HEK293 (cell line): ENCODE measurements at regions not wholly inside any gene's neighbourhood (a gene's known extent, or its start where the extent isn't known, plus 50 kb on each side); places are given as distances from the start of the nearest gene placed in this dataset.

Experiments
- CTCF ChIA-PET: fragments of 350-600 bp; formaldehyde crosslinking; extraction: SDS; loops from one replicate; lab custom pipeline; 2021; ENCODE audit warnings: antibody characterized with exemption; lab: Yijun Ruan, JAX
- POLR2A ChIA-PET: fragments of 300-600 bp; formaldehyde crosslinking; extraction: SDS; loops from one replicate; lab custom pipeline; 2020; ENCODE audit warnings: antibody characterized with exemption, inconsistent platforms; lab: Yijun Ruan, JAX
- H3K27ac ChIP-seq: fragments of 200-500 bp; sonication (Bioruptor generic); 2 replicates; pipeline ENCODE4 v1.5.1; 2014; ENCODE audit warnings: low read depth, low read length, control low read depth, inconsistent platforms; ENCODE audit errors: extremely low read depth
- H3K36me3 ChIP-seq, 2 experiments: fragments of 200-500 bp in 1 of 2; sonication (Bioruptor generic) in 1 of 2; 1 replicate in 1 of 2; 2 replicates in 1 of 2; pipeline ENCODE4 v1.5.1; 2014 to 2017; ENCODE audit warnings: inconsistent platforms in 2 of 2, low read length in 2 of 2; ENCODE audit not compliant: control insufficient read depth in 2 of 2, insufficient read depth in 1 of 2
- H3K4me1 ChIP-seq: fragments of 200-500 bp; sonication (Bioruptor generic); 2 replicates; pipeline ENCODE4 v1.5.1; 2014; ENCODE audit warnings: mild to moderate bottlenecking, low read length, inconsistent platforms; ENCODE audit not compliant: control insufficient read depth, insufficient read depth
- H3K4me3 ChIP-seq: 2 replicates; pipeline ENCODE4 v1.5.1; 2011; ENCODE audit warnings: low read depth, mild to moderate bottlenecking, control low read depth, low read length, moderate library complexity
- H3K9me3 ChIP-seq: fragments of 200-500 bp; sonication (Bioruptor generic); 2 replicates; pipeline ENCODE4 v1.5.1; 2014; ENCODE audit warnings: low read depth, low read length, inconsistent platforms; ENCODE audit not compliant: control insufficient read depth, insufficient read depth
- HOXC10 ChIP-seq: sonication (generic); formaldehyde crosslinking; IDR thresholded peaks from 2 replicates; pipeline ENCODE4 v1.8.1; 2023; ENCODE audit warnings: mild to moderate bottlenecking, missing genetic modification reagents
- SP2 ChIP-seq: fragments of 450-650 bp; formaldehyde crosslinking; IDR thresholded peaks from 2 replicates; pipeline ENCODE4 v1.5.1; 2016; ENCODE audit warnings: missing biosample characterization, missing genetic modification characterization
- WT1 ChIP-seq: fragments of 450-650 bp; formaldehyde crosslinking; IDR thresholded peaks from 2 replicates; pipeline ENCODE4 v1.5.1; 2016; ENCODE audit warnings: missing biosample characterization, missing genetic modification characterization
- ZFHX2 ChIP-seq: fragments of 450-650 bp; formaldehyde crosslinking; conservative IDR thresholded peaks from 2 replicates; pipeline ENCODE4 v1.5.1; 2016; ENCODE audit warnings: missing biosample characterization, missing genetic modification characterization
- ZNF10 ChIP-seq: fragments of 450-650 bp; formaldehyde crosslinking; IDR thresholded peaks from 2 replicates; pipeline ENCODE4 v1.5.1; 2017; ENCODE audit warnings: missing biosample characterization, missing genetic modification characterization
- ZNF121 ChIP-seq: fragments of 450-650 bp; formaldehyde crosslinking; IDR thresholded peaks from 2 replicates; pipeline ENCODE4 v1.5.1; 2016; ENCODE audit warnings: missing biosample characterization, missing genetic modification characterization
- ZNF214 ChIP-seq: fragments of 450-650 bp; formaldehyde crosslinking; IDR thresholded peaks from 2 replicates; pipeline ENCODE4 v1.5.1; 2017; ENCODE audit warnings: missing biosample characterization, mild to moderate bottlenecking, missing genetic modification characterization, borderline replicate concordance
- ZNF23 ChIP-seq: fragments of 450-650 bp; formaldehyde crosslinking; IDR thresholded peaks from 2 replicates; pipeline ENCODE4 v1.5.1; 2016; ENCODE audit warnings: missing biosample characterization, missing genetic modification characterization, borderline replicate concordance
- ZNF266 ChIP-seq: fragments of 450-650 bp; formaldehyde crosslinking; IDR thresholded peaks from 2 replicates; pipeline ENCODE4 v1.5.1; 2016; ENCODE audit warnings: missing biosample characterization, missing genetic modification characterization, low read depth
- ZNF335 ChIP-seq: fragments of 450-650 bp; formaldehyde crosslinking; conservative IDR thresholded peaks from 2 replicates; pipeline ENCODE4 v1.5.1; 2016; ENCODE audit warnings: missing biosample characterization, missing genetic modification characterization
- ZNF404 ChIP-seq: fragments of 450-650 bp; formaldehyde crosslinking; IDR thresholded peaks from 2 replicates; pipeline ENCODE4 v1.5.1; 2017; ENCODE audit warnings: missing biosample characterization, missing genetic modification characterization
- ZNF473 ChIP-seq: fragments of 450-650 bp; formaldehyde crosslinking; IDR thresholded peaks from 2 replicates; pipeline ENCODE4 v1.5.1; 2017; ENCODE audit warnings: missing biosample characterization, missing genetic modification characterization
- ZNF501 ChIP-seq: fragments of 450-650 bp; formaldehyde crosslinking; IDR thresholded peaks from 2 replicates; pipeline ENCODE4 v1.5.1; 2016; ENCODE audit warnings: missing biosample characterization, missing genetic modification characterization
- ZNF510 ChIP-seq: fragments of 450-650 bp; formaldehyde crosslinking; IDR thresholded peaks from 2 replicates; pipeline ENCODE4 v1.5.1; 2018; ENCODE audit warnings: mild to moderate bottlenecking, missing genetic modification characterization, missing biosample characterization; ENCODE audit not compliant: insufficient replicate concordance
- ZNF560 ChIP-seq: fragments of 450-650 bp; formaldehyde crosslinking; IDR thresholded peaks from 2 replicates; pipeline ENCODE4 v1.5.1; 2017; ENCODE audit warnings: missing biosample characterization, missing genetic modification characterization, borderline replicate concordance
- ZNF654 ChIP-seq: fragments of 450-650 bp; formaldehyde crosslinking; IDR thresholded peaks from 2 replicates; pipeline ENCODE4 v1.5.1; 2016; ENCODE audit warnings: low read depth, missing biosample characterization, missing genetic modification characterization
- ZNF701 ChIP-seq: fragments of 450-650 bp; formaldehyde crosslinking; IDR thresholded peaks from 2 replicates; pipeline ENCODE4 v1.5.1; 2016; ENCODE audit warnings: missing biosample characterization, missing genetic modification characterization
- ZNF747 ChIP-seq: fragments of 450-650 bp; formaldehyde crosslinking; IDR thresholded peaks from 2 replicates; pipeline ENCODE4 v1.5.1; 2016; ENCODE audit warnings: missing biosample characterization, missing genetic modification characterization
- TF ChIP-seq, protein P1 (sequence below): fragments of 450-650 bp; formaldehyde crosslinking; IDR thresholded peaks from 2 replicates; pipeline ENCODE4 v1.5.1; 2017; ENCODE audit warnings: missing biosample characterization, missing genetic modification characterization
- TF ChIP-seq, protein P2 (sequence below): fragments of 450-650 bp; formaldehyde crosslinking; IDR thresholded peaks from 2 replicates; pipeline ENCODE4 v1.5.1; 2016; ENCODE audit warnings: missing biosample characterization, missing genetic modification characterization, borderline replicate concordance
- TF ChIP-seq, protein P3 (sequence below): fragments of 450-650 bp; formaldehyde crosslinking; IDR thresholded peaks from 2 replicates; pipeline ENCODE4 v1.5.1; 2016; ENCODE audit warnings: missing biosample characterization, missing genetic modification characterization, low read depth
- TF ChIP-seq, protein P4 (sequence below): fragments of 450-650 bp; formaldehyde crosslinking; IDR thresholded peaks from 2 replicates; pipeline ENCODE4 v1.5.1; 2016; ENCODE audit warnings: missing biosample characterization, missing genetic modification characterization
- TF ChIP-seq, protein P5 (sequence below): fragments of 450-650 bp; formaldehyde crosslinking; IDR thresholded peaks from 2 replicates; pipeline ENCODE4 v1.5.1; 2016; ENCODE audit warnings: missing biosample characterization, missing genetic modification characterization

DNA sequence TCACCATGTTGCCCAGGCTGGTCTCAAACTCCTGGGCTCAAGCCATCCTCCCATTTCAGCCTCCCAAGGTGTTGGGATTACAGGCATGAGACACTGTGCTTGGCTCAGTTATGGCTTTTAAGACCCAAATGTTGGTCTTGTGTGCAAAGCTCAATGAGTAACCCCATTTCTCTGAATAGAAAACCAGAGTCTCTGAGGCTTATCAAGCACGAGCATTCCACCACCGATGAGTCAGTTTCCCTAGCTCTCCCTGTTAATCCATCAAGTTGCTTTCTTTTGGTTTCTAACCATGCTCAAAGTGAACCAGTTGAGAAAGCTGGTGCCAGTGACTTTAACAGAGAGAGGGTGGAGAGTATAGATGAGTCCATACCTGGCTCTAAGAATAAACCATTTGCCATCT, 350.9 kb upstream of the ADGRL2 start:
- Histone ChIP-seq H3K4me1 (no peaks in the 10 kb centered on the region), H3K36me3 (no peaks in the 10 kb centered on the region), H3K4me3 (no peak overlapping the region), H3K9me3 (no peaks in the 10 kb centered on the region), H3K27ac (no peak overlapping the region)
- TF ChIP-seq ZNF510 (no peak), ZNF560 (tag by site-specific recombination) (no peak), ZNF335 (no peak), ZNF654 (tag by site-specific recombination) (no peak), WT1 (tag by site-specific recombination) (no peak), HOXC10 (no peak), ZNF747 (tag by site-specific recombination) (no peak), ZNF266 (tag by site-specific recombination) (no peak), ZNF10 (no peak), ZNF701 (no peak), ZNF404 (tag by site-specific recombination) (no peak), ZFHX2 (tag by site-specific recombination) (no peak), ZNF214 (tag by site-specific recombination) (no peak), ZNF23 (tag by site-specific recombination) (no peak), SP2 (tag by site-specific recombination) (no peak)
- TF ChIP-seq, protein P1, sequence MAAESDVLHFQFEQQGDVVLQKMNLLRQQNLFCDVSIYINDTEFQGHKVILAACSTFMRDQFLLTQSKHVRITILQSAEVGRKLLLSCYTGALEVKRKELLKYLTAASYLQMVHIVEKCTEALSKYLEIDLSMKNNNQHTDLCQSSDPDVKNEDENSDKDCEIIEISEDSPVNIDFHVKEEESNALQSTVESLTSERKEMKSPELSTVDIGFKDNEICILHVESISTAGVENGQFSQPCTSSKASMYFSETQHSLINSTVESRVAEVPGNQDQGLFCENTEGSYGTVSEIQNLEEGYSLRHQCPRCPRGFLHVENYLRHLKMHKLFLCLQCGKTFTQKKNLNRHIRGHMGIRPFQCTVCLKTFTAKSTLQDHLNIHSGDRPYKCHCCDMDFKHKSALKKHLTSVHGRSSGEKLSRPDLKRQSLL (tag by site-specific recombination) = no peak
- TF ChIP-seq, protein P2, sequence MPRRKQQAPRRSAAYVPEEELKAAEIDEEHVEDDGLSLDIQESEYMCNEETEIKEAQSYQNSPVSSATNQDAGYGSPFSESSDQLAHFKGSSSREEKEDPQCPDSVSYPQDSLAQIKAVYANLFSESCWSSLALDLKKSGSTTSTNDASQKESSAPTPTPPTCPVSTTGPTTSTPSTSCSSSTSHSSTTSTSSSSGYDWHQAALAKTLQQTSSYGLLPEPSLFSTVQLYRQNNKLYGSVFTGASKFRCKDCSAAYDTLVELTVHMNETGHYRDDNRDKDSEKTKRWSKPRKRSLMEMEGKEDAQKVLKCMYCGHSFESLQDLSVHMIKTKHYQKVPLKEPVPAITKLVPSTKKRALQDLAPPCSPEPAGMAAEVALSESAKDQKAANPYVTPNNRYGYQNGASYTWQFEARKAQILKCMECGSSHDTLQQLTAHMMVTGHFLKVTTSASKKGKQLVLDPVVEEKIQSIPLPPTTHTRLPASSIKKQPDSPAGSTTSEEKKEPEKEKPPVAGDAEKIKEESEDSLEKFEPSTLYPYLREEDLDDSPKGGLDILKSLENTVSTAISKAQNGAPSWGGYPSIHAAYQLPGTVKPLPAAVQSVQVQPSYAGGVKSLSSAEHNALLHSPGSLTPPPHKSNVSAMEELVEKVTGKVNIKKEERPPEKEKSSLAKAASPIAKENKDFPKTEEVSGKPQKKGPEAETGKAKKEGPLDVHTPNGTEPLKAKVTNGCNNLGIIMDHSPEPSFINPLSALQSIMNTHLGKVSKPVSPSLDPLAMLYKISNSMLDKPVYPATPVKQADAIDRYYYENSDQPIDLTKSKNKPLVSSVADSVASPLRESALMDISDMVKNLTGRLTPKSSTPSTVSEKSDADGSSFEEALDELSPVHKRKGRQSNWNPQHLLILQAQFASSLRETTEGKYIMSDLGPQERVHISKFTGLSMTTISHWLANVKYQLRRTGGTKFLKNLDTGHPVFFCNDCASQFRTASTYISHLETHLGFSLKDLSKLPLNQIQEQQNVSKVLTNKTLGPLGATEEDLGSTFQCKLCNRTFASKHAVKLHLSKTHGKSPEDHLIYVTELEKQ (tag by site-specific recombination) = no peak
- TF ChIP-seq, protein P3, sequence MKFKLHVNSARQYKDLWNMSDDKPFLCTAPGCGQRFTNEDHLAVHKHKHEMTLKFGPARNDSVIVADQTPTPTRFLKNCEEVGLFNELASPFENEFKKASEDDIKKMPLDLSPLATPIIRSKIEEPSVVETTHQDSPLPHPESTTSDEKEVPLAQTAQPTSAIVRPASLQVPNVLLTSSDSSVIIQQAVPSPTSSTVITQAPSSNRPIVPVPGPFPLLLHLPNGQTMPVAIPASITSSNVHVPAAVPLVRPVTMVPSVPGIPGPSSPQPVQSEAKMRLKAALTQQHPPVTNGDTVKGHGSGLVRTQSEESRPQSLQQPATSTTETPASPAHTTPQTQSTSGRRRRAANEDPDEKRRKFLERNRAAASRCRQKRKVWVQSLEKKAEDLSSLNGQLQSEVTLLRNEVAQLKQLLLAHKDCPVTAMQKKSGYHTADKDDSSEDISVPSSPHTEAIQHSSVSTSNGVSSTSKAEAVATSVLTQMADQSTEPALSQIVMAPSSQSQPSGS = no peak
- ChIA-PET CTCF (no interaction called here), POLR2A (no interaction called here)

DNA sequence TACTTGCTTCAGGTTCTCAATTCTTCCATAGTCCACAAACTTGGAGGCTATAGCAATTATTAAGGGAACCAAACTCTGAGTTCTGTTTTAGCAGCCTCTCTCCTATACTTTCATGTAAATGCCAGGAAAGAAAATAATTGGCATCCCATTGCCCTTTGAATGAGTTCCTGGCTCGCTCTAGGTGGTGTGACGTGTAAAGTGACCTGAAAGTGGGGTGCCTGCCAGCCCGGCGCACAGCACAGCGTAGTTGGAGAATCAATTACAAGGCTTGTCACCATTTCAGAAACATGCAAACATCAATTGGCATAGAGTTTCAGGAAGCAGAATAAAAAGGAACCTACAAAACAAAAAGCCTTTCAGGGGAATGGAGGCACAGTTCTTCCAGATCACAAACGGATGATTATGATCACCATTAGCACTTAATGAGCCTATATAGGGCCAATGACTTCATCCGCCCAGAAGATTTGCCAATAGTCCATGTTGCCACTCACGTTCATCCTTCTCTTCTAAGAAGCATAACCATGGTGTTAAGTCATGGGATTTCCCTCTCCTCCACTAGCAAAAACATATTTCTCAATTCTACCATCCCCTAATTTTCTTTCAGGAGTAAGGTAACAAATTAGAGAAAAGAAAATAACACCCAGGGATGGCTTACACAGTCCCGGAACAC, 354.6 kb upstream of the ADGRL2 start:
- no peak overlapping the region for H3K4me3 ChIP-seq
- TF ChIP-seq ZNF121 (tag by site-specific recombination) (no peak), ZNF473 (tag by site-specific recombination) (no peak), ZNF501 (tag by site-specific recombination) (no peak)
- TF ChIP-seq, protein P4, sequence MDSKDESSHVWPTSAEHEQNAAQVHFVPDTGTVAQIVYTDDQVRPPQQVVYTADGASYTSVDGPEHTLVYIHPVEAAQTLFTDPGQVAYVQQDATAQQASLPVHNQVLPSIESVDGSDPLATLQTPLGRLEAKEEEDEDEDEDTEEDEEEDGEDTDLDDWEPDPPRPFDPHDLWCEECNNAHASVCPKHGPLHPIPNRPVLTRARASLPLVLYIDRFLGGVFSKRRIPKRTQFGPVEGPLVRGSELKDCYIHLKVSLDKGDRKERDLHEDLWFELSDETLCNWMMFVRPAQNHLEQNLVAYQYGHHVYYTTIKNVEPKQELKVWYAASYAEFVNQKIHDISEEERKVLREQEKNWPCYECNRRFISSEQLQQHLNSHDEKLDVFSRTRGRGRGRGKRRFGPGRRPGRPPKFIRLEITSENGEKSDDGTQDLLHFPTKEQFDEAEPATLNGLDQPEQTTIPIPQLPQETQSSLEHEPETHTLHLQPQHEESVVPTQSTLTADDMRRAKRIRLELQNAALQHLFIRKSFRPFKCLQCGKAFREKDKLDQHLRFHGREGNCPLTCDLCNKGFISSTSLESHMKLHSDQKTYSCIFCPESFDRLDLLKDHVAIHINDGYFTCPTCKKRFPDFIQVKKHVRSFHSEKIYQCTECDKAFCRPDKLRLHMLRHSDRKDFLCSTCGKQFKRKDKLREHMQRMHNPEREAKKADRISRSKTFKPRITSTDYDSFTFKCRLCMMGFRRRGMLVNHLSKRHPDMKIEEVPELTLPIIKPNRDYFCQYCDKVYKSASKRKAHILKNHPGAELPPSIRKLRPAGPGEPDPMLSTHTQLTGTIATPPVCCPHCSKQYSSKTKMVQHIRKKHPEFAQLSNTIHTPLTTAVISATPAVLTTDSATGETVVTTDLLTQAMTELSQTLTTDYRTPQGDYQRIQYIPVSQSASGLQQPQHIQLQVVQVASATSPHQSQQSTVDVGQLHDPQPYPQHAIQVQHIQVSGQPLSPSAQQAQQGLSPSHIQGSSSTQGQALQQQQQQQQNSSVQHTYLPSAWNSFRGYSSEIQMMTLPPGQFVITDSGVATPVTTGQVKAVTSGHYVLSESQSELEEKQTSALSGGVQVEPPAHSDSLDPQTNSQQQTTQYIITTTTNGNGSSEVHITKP = no peak
- TF ChIP-seq, protein P5, sequence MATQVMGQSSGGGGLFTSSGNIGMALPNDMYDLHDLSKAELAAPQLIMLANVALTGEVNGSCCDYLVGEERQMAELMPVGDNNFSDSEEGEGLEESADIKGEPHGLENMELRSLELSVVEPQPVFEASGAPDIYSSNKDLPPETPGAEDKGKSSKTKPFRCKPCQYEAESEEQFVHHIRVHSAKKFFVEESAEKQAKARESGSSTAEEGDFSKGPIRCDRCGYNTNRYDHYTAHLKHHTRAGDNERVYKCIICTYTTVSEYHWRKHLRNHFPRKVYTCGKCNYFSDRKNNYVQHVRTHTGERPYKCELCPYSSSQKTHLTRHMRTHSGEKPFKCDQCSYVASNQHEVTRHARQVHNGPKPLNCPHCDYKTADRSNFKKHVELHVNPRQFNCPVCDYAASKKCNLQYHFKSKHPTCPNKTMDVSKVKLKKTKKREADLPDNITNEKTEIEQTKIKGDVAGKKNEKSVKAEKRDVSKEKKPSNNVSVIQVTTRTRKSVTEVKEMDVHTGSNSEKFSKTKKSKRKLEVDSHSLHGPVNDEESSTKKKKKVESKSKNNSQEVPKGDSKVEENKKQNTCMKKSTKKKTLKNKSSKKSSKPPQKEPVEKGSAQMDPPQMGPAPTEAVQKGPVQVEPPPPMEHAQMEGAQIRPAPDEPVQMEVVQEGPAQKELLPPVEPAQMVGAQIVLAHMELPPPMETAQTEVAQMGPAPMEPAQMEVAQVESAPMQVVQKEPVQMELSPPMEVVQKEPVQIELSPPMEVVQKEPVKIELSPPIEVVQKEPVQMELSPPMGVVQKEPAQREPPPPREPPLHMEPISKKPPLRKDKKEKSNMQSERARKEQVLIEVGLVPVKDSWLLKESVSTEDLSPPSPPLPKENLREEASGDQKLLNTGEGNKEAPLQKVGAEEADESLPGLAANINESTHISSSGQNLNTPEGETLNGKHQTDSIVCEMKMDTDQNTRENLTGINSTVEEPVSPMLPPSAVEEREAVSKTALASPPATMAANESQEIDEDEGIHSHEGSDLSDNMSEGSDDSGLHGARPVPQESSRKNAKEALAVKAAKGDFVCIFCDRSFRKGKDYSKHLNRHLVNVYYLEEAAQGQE (tag by site-specific recombination) = no peak
- TF ChIP-seq, all 188 proteins: peak for 0
- Histone ChIP-seq H3K4me1 (no peaks in the 10 kb centered on the region), H3K27ac (no peak overlapping the region), H3K36me3 (no peaks in the 10 kb centered on the region), H3K9me3 (no peaks in the 10 kb centered on the region)
- CTCF ChIA-PET = no interaction called here
- POLR2A ChIA-PET = no interaction called here
